HG02623 (cell line): ENCODE measurements at regions not wholly inside any gene's neighbourhood (a gene's known extent, or its start where the extent isn't known, plus 50 kb on each side); places are given as distances from the start of the nearest gene placed in this dataset.

Experiments
- ATAC-seq: cut with Tn5 transposase; IDR thresholded peaks from one replicate; pipeline ENCODE4 v1.9.1; 2021; ENCODE audit warnings: moderate library complexity; ENCODE audit not compliant: unreplicated experiment

DNA sequence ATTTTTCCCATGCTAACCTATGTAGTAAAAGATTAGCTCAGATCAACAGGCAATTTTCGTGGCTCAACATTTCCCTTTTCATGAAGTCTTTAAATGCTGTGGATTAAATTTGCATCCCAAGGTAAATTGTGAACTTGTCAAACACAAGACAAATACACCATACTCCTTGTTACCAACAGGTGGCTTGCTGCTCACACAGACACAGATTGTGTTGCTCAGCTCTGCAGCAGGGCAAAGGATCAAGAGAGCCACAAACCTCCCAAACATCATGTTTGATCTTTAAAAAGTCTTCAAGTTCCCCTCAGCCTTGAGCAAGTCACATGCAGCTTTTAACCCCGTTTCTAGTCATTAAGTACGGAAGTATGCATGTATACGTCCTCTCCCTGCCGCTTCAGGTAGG is 119.6 kb upstream of the CNTNAP4 start:
- no peak for ATAC-seq

DNA sequence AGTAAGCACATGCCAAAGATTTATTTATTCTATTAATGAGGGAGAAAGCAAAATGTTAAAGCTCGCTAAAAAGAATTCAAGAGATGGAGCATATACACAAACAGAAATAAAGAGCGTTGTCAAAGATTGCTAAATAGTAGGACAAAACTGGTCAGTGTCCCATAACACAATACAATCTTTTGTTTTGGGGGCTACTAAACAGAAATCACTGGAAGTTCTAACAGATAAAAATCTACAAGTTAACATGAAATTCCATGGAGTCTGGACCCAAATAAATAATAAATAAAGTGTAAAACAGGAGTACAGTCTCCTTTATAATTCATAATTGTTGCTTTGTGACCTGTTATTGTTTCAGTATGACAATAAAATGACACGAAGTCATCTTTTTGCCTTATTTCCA is 115.2 kb upstream of the CNTNAP4 start:
- no peak for ATAC-seq

DNA sequence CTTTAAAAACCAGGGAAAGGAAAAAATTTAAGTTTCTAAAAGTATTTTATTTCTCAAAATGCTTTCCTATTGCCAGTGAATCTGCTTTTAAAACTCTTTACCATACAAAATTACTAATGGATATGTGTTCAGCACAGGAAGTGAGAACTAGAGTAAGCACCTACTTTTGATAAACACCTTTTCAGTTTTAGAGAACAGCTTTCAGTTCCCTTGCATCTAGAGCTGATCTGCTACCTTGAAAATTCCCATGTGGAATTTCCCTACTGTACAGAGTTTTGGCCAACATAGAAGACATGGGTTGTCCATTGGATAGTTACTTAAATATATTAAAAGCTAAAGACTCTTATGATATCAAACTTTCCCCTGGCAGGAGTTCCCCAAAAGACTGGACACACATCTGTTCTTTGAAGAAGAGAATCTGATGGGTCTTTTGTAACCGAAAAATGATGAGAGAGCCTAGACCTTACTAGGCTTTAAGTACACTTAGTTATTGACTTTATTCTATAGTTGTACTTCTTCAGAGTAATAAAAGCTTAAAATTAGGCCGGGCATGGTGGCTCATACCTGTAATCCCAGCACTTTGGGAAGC is 112.1 kb upstream of the CNTNAP4 start:
- ATAC-seq = peak; percentile 84

- peak; percentile 42 for ATAC-seq
Observed at GRCh38 chr16:76175718-76176117, 101.5 kb upstream of the CNTNAP4 start.

DNA sequence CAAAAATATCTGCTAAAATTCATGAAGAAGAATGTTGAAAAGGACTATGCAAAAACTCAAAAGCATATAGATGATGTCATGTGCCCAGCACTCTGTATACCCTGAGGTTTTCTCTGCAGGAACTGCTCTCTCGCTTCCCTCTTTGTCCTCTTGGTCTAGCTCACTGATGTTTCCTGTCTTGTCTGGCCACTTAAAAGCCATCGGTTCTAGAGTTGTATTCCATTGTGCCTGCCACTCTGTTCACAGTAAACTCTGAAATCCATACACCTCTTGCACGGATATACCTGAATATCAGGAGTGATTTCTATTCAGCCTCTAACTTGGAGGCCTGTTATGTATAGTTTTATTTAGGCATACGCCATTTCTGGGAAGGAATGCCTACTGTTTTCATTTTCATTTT is 101.0 kb upstream of the CNTNAP4 start:
- ATAC-seq = peak; percentile 87

DNA sequence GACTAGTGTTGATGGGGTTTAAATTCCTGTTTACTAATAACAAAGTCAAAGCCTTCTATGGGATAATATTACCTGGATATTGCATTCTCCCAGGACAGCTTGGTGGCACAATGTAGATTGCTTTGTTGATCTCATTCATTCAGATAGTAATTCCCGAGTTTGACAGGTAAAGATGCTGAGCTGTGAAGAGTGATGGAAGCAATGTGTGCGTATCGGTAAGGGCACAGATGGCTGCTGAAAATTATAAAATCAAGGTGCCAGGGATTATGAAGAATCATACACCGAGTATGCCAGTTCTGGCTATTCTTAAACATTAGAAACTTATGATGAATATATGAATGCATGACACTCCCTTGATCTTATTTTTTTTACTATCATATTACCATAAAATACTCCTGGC is 100.6 kb upstream of the CNTNAP4 start:
- ATAC-seq = no peak

DNA sequence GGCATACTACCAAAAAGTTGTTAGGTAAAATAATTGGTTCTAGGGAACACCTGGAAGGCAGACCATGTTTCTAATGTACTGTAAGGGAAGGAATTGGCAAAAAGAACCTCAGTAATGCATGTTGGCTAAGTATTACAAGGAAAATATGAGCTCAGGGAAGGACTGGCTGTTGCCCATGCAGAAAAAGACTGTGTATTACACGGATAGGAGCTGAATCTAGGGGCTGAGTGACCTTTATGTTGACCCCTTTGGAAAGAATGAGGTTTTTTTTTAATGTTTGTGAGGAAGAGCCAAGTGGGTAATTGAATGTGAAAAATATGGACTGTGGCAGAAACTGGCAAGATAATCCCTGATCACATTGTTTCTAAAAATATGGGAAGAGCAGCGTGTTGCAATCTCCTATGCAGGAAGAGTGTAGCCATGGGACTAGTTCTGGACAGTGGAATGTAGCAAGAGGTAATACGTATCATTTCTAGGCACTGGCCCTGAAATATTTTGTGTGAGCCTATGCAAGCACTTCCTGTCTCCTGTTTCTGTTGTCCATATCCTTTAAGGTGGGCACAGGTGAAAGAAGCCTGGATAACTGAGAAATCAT is 95.1 kb upstream of the CNTNAP4 start:
- no peak for ATAC-seq

GRCh38 chr16:76183647-76184046 is 93.6 kb upstream of the CNTNAP4 start:
- ATAC-seq = no peak

DNA sequence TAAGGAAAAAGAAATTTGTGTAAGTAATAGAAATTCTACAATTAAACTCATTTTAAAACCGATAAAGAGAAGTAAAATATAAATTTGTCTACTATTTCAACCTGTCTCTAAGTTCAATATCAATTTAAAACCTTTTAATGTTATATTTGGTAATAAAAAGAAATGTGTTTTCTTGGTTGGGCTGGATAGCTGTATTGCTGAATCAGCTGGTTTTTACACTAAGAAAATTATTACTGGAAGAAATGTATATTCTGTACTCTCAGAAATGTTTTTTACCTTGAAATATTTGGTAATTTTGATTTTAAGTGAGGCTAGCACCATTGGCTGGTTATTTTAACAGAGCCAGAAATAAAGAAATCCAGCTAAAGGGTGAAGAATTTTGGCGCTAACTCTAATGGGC is 87.1 kb upstream of the CNTNAP4 start:
- ATAC-seq = no peak

GRCh38 chr16:76190480-76190879 is 86.7 kb upstream of the CNTNAP4 start:
- ATAC-seq = no peak

- ATAC-seq = no peak
Observed at GRCh38 chr16:76193906-76194615, 83.1 kb upstream of the CNTNAP4 start.

DNA sequence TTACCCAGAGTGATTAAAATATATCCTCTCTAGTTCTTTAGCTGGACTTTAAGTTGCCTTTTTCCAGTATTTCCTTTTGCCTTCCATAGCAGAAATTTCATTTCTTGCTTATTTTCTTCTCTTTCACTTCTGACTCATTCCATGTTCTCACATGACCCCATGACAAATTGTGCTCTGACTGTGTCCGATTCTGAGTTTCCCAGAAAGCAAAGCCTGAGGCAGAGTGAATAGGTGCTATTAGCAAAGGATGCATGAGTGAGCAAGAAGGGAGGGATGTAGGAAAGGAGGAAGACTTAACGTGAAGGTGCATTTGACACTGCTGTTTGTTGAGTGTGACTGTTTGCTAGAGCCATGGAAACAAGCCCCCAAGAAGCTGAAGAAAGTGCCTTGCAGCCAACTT is 82.6 kb upstream of the CNTNAP4 start:
- no peak for ATAC-seq

DNA sequence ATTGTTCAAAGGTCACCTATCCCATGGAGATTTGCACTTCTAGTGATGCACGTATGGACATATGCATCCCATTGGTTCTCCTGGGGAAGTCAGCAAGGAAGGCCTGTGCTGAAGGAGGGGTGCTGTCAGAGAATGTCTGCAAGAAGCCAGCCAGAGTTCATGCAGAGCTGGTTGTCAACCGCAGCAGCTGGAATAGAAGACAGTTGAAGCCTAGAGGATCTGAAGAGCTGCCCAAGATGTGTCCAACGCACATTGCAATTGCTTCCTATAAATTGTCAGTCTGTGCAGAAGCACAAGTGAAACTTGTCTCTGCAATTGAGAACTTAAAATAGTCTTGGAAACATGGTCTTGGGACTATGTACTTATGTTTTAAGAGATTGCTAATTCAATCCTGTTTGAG is 82.1 kb upstream of the CNTNAP4 start:
- no peak for ATAC-seq

DNA sequence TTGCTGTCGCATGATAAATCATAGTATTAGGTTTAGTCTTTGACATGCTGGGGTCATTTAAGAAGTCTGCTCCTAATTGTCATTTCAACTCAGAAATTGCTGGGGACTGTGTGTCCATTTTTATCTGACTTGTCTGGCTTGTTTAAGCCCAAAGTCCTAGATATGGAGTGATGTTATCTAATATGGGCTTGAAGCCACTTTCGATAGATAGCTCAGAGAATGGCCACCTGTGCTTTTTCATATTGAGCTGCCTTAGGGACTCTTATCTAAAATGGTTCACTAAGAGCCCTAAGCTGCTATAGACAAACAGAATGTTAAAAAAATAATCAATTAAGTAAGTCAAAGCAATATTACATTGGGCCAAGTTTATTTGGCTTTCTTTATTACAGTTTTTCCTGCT is 81.6 kb upstream of the CNTNAP4 start:
- no peak for ATAC-seq

DNA sequence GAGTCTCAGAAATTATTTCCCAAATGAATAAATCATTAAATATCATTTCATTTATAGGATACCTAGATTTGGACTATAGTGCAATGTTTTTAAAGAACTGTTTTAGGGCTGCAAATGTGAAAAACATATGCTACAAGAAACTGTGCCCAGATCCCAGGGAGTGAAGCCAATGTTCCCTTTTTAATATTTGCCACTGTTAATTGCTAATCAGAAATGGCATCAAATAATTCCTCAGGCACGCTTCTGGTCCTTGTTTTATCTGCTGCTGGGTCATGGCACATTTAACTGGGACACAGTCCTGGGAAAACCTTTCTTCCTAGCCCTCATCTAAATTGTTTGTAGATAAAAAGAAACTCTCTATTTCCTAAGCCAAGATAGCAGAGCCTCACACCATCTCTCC is 79.3 kb upstream of the CNTNAP4 start:
- ATAC-seq = no peak

- ATAC-seq = no peak
Observed at GRCh38 chr16:76199681-76200220, 77.5 kb upstream of the CNTNAP4 start.

DNA sequence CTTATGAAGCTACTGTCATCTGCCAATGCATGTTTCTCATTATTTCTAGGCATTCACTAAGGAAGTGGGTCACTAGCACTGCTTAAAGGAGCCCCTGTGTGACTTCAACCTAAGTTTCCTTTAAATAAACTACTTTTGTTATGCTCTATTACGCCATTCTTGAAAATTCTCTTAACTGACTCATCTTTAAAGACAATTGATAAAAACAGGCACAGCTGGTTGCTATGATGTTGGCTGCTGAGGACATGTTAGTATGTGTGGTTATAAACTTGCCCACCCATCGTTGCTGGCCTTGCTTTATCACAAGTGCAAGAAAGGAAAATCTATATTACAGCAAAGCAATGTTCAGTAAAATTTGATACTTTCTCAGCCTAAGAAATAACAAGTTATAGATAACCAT is 75.8 kb upstream of the CNTNAP4 start:
- no peak for ATAC-seq

- no peak for ATAC-seq
Observed at GRCh38 chr16:76204249-76204648, 73.0 kb upstream of the CNTNAP4 start.

DNA sequence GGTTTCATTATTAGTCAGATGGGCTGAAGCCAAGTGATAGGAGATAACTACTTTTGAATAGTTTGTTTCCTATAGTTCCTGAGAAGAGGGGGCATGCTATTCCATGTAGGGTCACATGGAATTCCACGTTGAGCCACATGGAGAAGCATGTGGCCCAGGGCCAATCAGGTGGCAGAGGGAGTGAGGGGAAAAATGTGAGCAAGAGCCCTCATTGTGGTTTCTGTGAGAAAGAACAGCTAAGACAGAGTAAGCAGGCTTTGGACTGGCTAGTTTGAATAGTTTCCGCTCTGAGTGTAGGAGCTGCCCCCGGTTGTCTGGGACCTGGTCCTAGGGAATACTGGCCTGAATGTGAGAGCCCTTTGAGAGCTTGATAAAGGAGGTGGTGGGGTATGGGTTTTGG is 69.9 kb upstream of the CNTNAP4 start:
- ATAC-seq = no peak

DNA sequence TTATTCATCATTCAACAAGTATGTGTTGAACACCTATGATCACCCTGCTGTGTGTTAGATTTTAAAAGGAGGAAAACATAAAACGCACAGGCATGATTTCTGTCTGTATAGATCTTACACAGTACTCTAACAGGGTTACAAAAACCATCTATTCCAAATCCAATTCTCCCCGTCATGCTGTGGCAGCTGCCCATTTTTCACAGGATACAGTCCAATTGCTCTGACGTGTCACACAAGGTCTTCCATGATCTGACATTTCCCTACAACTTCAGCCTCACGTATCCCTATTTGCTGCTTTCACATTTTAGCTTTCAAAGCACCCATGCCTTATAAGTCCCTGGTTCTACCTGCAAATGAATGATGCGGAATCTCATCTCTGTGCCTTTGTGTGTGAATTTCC is 67.0 kb upstream of the CNTNAP4 start:
- no peak for ATAC-seq

GRCh38 chr16:76213860-76214259 is 63.3 kb upstream of the CNTNAP4 start:
- ATAC-seq = no peak

DNA sequence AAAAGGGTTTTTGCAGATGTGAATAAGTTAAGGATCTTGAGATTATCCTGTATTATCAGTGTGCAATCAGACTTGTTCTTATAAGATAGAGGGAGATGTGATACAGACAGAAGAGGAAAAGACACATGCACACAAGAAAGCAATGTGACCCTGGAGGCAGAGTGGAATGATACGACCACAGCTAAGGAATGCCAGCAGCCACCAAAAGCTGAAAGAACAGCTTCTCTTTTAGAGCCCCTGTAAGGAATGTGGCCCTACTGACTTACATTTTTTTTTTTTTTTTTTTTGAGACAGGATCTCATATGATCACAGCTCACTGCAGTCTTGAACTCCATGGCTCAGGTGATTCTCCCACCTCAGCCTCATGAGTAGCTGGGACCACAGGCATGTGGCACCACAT is 62.3 kb upstream of the CNTNAP4 start:
- no peak for ATAC-seq
